Heart right ventricle (tissue), 16 donors: ENCODE measurements at regions not wholly inside any gene's neighbourhood (a gene's known extent, or its start where the extent isn't known, plus 50 kb on each side); places are given as distances from the start of the nearest gene placed in this dataset.

Experiments used
- ATAC-seq, 8 donors: fragments of 200-7000 bp; cut with Tn5 transposase; one replicate each; pipeline ENCODE4 v1.9.1; 2020; ENCODE audit warnings: mild to moderate bottlenecking in 8 of 8, moderate library complexity in 8 of 8, moderate number of reproducible peaks in 1 of 8
- DNase-seq, 2 donors: peaks; one replicate each; pipeline ENCODE4 v3.0.0-alpha.2; 2020
- H3K27ac ChIP-seq, 10 donors: fragments of 200-600 bp; sonication (generic) in 2 of 10; one replicate each; pipeline versions ENCODE4 v1.5.0 to v1.8.0; 2020 to 2022; ENCODE audit warnings: mild to moderate bottlenecking in 3 of 10
- H3K27me3 ChIP-seq, 7 donors: fragments of 200-600 bp; one replicate each; pipeline ENCODE4 v1.8.0; 2021 to 2022; ENCODE audit warnings: mild to moderate bottlenecking in 2 of 7
- H3K36me3 ChIP-seq, 9 donors: fragments of 200-600 bp; sonication (generic) in 1 of 9; one replicate each; pipeline versions ENCODE4 v1.5.0 to v1.8.0; 2020 to 2022; ENCODE audit warnings: mild to moderate bottlenecking in 2 of 9
- H3K4me1 ChIP-seq, 9 donors: fragments of 200-600 bp; sonication (generic) in 1 of 9; one replicate each; pipeline versions ENCODE4 v1.5.0 to v1.8.0; 2020 to 2022; ENCODE audit warnings: mild to moderate bottlenecking in 4 of 9
- H3K4me3 ChIP-seq, 10 donors: fragments of 200-600 bp; sonication (generic) in 2 of 10; one replicate each; pipeline versions ENCODE4 v1.5.0 to v1.8.0; 2020 to 2022; ENCODE audit warnings: mild to moderate bottlenecking in 7 of 10, moderate library complexity in 2 of 10
- H3K9me3 ChIP-seq, 11 donors: fragments of 200-600 bp in 10 of 11; sonication (generic) in 2 of 11; one replicate each; pipeline versions ENCODE4 v1.5.0 to v1.8.0; 2013 to 2022; ENCODE audit warnings: mild to moderate bottlenecking in 2 of 11, control low read depth in 1 of 11, moderate library complexity in 1 of 11
- WGBS, 2 donors: extraction: QIAGEN DNeasy Blood & Tissue Kit; methylation state at CpG; one replicate each; pipeline ENCODE4 v1.1.7; 2013; ENCODE audit warnings: inconsistent platforms in 1 of 2; 5-methylcytosine and 5-hydroxymethylcytosine counted together
- intact Hi-C, 10 donors: fragments of 100-400 bp; cut with DNase I; formaldehyde crosslinking; loops; one replicate each; pipeline versions ENCODE4 v1.11.1 to v1.14.2; 2022
- TF ChIP-seq, protein P1 (sequence below), 9 donors: fragments of 200-600 bp; sonication (generic) in 2 of 9; IDR thresholded peaks; one replicate each; pipeline versions ENCODE4 v1.5.0 to v1.8.0; 2021 to 2022; ENCODE audit warnings: antibody characterized with exemption in 9 of 9, mild to moderate bottlenecking in 5 of 9, moderate library complexity in 1 of 9
- donor health status: Arrhythmogenic right ventricular cardiomyopathy.
- donor health status: ischemic (EF 13 %, LVEDD 7.1; RV severe dilation, severe dysfunction).
- donor health status: healthy with polysubstance abuse.
- donor health status: DM: no; HTN: yes; CAD: no.
- donor health status: DM: no; HTN: no; CAD: no.
- donor health status: ischemic (EF 25% LVEDD 6.9; RV normal size, moderate dysfunction).
- donor health status: ischemic (EF 25% LVEDD 5.7; RV mildly dilated, moderate dysfunction).
- donor health status: healthy.
- donor health status: DM: yes; HTN: yes; CAD: no.
- donor health status: Ischemic cardiomyopathy.
- donor health status: ischemic (EF 35%, LVEDD 5.7; RV mildly dilated, moderate dysfunction).
- donor health status: nonischemic (EF 11% LVEDD 7.7; RV severe dilation, severe dysfunction).
- donor health status: DM: yes; HTN: yes; CAD: no.
- donor health status: PGD.
- donor health status: ischemic (EF 29% LVEDD 5.4; RV normal size, mild dysfunction).
- donor health status: nonischemic (EF 23%, LVEDD 6.1; RV moderate dilation, normal function).

DNA sequence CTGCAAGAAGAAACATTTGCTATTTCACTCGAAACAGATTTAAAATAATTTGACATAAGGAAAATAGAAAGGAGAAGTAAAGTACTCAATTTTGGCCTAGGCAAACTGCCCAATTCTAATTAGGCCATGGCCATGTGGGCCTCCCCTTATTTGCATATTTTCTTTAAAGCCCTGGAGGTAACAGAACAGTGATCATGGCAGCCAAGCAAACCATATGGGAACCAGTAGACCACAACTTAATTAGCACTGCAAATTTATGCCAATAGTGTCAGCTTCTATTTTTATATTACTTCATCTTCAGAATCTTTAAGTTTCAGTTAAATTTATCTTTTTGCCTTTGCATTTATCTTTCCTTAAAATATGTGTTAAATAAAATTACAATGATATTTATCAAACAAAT lies 63.3 kb upstream of the THSD7A start:
- Histone ChIP-seq H3K27me3 (no peaks in the 10 kb centered on the region), H3K4me1 (no peaks in the 10 kb centered on the region), H3K27ac (no peak overlapping the region), H3K36me3 (no peaks in the 10 kb centered on the region), H3K4me3 (no peak overlapping the region), H3K9me3 (no peaks in the 10 kb centered on the region)
- 89 to 92% methylated on average over 1 of the region's 1 CpG for WGBS, 2 donors
- TF ChIP-seq, protein P1, sequence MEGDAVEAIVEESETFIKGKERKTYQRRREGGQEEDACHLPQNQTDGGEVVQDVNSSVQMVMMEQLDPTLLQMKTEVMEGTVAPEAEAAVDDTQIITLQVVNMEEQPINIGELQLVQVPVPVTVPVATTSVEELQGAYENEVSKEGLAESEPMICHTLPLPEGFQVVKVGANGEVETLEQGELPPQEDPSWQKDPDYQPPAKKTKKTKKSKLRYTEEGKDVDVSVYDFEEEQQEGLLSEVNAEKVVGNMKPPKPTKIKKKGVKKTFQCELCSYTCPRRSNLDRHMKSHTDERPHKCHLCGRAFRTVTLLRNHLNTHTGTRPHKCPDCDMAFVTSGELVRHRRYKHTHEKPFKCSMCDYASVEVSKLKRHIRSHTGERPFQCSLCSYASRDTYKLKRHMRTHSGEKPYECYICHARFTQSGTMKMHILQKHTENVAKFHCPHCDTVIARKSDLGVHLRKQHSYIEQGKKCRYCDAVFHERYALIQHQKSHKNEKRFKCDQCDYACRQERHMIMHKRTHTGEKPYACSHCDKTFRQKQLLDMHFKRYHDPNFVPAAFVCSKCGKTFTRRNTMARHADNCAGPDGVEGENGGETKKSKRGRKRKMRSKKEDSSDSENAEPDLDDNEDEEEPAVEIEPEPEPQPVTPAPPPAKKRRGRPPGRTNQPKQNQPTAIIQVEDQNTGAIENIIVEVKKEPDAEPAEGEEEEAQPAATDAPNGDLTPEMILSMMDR (IDR thresholded peaks at IDR 0.05): no peak
- intact Hi-C loops: no loop called here
- DNase-seq: no peak
- no peak for ATAC-seq

DNA sequence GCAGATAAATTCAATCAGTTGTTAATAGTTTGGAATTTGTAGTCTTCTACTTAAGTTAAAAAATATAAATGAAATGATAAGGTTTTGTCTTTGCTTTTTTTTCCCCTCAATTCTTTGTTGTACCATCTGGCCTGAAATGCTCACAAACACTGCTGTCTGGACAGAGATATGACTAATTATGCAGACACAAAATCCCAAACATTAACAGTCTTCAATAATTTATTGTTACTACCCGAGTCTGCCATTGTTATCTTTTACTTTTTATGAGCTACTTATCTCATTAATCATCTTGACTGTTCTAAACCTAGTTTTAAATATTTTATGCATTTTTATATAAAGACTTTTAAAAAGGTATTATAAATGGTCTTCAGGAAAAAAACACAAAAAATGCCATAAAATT lies 64.7 kb upstream of the THSD7A start:
- Histone ChIP-seq H3K27ac (no peak overlapping the region), H3K36me3 (no peaks in the 10 kb centered on the region), H3K4me3 (no peak overlapping the region), H3K4me1 (no peaks in the 10 kb centered on the region), H3K9me3 (peaks cover 0 to 3% (median 0%) of the 10 kb centered on the region in 11 donors), H3K27me3 (no peaks in the 10 kb centered on the region)
- intact Hi-C loops: no loop called here
- TF ChIP-seq, protein P1 (IDR thresholded peaks at IDR 0.05): no peak
- ATAC-seq (no peak), DNase-seq (no peak)
- 43 to 53% methylated on average over 1 of the region's 1 CpG for WGBS, 2 donors

DNA sequence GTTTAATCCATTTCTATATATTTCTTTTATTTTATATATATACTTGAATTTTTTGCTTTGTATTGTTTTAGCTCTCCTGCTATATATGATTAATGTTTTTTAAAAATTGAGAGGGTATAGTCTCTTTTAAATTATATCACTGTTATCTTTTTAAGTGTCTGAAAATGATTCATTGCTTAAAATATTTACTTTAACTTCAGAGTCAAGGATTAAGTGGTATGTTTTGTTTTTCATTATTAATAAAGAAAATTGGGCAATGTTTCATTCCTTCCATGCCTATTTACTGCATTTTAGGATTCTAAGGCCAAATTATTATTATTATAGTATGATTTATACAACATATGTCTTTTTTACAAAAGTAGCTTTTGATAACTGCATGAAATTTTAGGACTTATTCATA lies 67.2 kb upstream of the THSD7A start:
- DNase-seq: no peak
- TF ChIP-seq, protein P1 (IDR thresholded peaks at IDR 0.05): no peak
- Histone ChIP-seq H3K4me1 (no peaks in the 10 kb centered on the region), H3K9me3 (peaks cover 0 to 19% (median 0%) of the 10 kb centered on the region in 11 donors), H3K27ac (no peak overlapping the region), H3K4me3 (no peak overlapping the region), H3K36me3 (no peaks in the 10 kb centered on the region), H3K27me3 (no peaks in the 10 kb centered on the region)
- intact Hi-C loops: no loop called here
- no peak for ATAC-seq

DNA sequence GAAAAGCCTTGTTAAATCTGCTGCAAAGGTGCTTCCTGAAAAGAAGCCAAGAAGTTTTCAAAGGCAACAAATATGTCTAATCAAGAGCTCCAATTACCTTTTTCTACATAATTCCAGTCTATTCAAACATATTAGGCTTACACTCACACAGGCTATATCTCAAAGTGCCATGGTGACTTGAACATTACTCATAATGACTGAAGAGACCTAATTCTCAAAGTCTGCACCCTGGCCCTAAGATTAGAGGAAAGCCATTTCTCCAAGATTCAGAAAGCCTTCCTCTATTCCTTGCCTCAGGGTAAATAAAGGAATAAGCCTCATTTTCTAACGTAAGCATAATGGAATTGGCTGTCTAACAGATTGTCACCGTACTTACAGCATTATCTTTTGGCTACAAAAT lies 78.3 kb upstream of the THSD7A start:
- ATAC-seq: no peak
- H3K9me3 ChIP-seq: no peaks in the 10 kb centered on the region
- no peaks in the 10 kb centered on the region for H3K27me3 ChIP-seq
- intact Hi-C loops: no loop called here
- 74% methylated on average over 2 of the region's 2 CpGs for WGBS, 2 donors
- DNase-seq: no peak
- TF ChIP-seq, protein P1 (IDR thresholded peaks at IDR 0.05): no peak
- H3K36me3 ChIP-seq: no peaks in the 10 kb centered on the region
- no peaks in the 10 kb centered on the region for H3K4me1 ChIP-seq
- H3K4me3 ChIP-seq: no peak overlapping the region
- no peak overlapping the region for H3K27ac ChIP-seq

DNA sequence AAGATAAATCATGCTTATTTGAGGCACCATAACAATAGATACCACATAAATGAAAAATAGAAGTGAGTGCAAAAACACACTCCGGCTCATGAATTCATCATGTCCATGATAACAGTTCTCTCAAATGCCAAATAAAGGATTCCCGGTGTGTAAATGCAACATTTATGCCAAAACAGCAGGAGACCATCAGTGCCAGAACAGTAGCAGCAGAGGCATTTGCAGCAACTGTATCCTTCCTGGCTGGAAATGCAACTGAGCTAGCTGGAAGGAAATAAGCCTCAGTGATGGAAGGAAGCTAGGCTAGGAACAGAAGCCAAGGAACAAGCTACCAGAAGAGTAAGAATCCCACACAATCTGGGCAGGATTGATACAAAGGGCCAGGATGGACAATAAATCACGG lies 79.9 kb upstream of the THSD7A start:
- intact Hi-C loops: no loop called here
- no peaks in the 10 kb centered on the region for H3K9me3 ChIP-seq
- no peaks in the 10 kb centered on the region for H3K4me1 ChIP-seq
- WGBS, 2 donors: 24 to 40% methylated on average over 3 of the region's 3 CpGs
- H3K27me3 ChIP-seq: no peaks in the 10 kb centered on the region
- no peak overlapping the region for H3K4me3 ChIP-seq
- DNase-seq (no peak), ATAC-seq (no peak)
- H3K36me3 ChIP-seq: no peaks in the 10 kb centered on the region
- TF ChIP-seq, protein P1 (IDR thresholded peaks at IDR 0.05): no peak
- no peak overlapping the region for H3K27ac ChIP-seq
